Muscle of leg (tissue), 3 donors: ENCODE measurements at regions not wholly inside any gene's neighbourhood (a gene's known extent, or its start where the extent isn't known, plus 50 kb on each side); places are given as distances from the start of the nearest gene placed in this dataset.

Experiments used
- DNase-seq: peaks from one replicate; pipeline ENCODE4 v3.0.0; 2013
- H3K27ac ChIP-seq: one replicate; pipeline ENCODE4 v1.5.1; 2013; ENCODE audit warnings: mild to moderate bottlenecking, low read length, control low read depth
- H3K27me3 ChIP-seq: one replicate; pipeline ENCODE4 v1.6.1; 2013; ENCODE audit warnings: low read length; ENCODE audit not compliant: control insufficient read depth, insufficient read depth
- H3K36me3 ChIP-seq: one replicate; pipeline ENCODE4 v1.6.1; 2013; ENCODE audit warnings: low read length; ENCODE audit not compliant: control insufficient read depth, insufficient read depth
- H3K4me1 ChIP-seq: one replicate; pipeline ENCODE4 v1.6.1; 2013; ENCODE audit warnings: low read length; ENCODE audit not compliant: control insufficient read depth, insufficient read depth
- H3K4me3 ChIP-seq: one replicate; pipeline ENCODE4 v1.5.1; 2013; ENCODE audit warnings: low read length, control low read depth
- H3K9me3 ChIP-seq: replicated peaks from 2 replicates; pipeline ENCODE4 v1.6.1; 2013; ENCODE audit warnings: low read depth, low read length; ENCODE audit not compliant: control insufficient read depth
- WGBS: methylation state at CpG from one replicate; pipeline ENCODE4 v1.1.5; 2013; ENCODE audit warnings: missing lambda C conversion rate; ENCODE audit not compliant: insufficient coverage; 5-methylcytosine and 5-hydroxymethylcytosine counted together

DNA sequence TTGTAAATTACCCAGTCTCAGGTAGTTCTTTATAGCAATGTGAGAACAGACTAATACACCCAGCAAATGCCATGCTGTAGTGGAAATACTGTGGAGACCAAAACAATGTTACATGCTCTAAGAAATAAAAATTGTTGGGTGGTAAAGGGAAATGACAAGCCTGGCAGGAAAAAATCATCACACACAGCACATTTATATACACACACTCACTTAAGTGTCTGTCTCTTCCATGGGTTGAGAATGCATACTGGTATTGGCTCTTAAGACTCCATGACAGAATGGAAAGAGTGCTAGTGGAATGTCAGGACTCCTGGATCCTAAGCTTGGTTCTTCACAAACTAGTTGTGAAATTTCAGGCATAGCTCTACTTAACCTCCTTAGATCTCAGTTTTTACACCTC is 343.0 kb downstream of the CD83 start:
- Histone ChIP-seq H3K36me3 (no peaks in the 10 kb centered on the region), H3K4me3 (no peak overlapping the region), H3K27me3 (no peaks in the 10 kb centered on the region), H3K27ac (no peak overlapping the region), H3K4me1 (peaks cover 3% of the 10 kb centered on the region), H3K9me3 (no peaks in the 10 kb centered on the region)
- no peak for DNase-seq

DNA sequence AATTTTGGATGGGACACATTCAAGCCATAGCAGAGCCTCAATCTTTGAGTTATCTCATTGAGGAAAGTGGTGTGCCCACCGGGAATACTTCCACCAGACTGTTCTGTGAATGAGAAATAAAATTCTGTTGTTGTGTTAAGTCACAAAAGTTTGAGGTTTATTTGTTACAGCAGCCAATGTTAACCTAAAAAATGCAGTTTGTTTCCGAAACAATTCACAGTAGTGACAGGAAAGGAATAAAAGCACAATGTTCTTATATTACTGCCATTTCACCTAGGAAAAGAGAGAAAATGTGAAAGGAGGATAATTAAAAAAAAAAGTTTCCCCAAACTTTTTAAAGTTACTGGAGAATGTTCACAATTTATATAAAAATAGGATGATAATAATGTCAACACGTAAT is 344.6 kb downstream of the CD83 start:
- Histone ChIP-seq H3K4me1 (no peaks in the 10 kb centered on the region), H3K4me3 (no peak overlapping the region), H3K36me3 (no peaks in the 10 kb centered on the region), H3K9me3 (no peaks in the 10 kb centered on the region), H3K27ac (no peak overlapping the region), H3K27me3 (no peaks in the 10 kb centered on the region)
- DNase-seq: no peak
- no CpG with 5 or more reads among the region's 3 CpGs for WGBS

DNA sequence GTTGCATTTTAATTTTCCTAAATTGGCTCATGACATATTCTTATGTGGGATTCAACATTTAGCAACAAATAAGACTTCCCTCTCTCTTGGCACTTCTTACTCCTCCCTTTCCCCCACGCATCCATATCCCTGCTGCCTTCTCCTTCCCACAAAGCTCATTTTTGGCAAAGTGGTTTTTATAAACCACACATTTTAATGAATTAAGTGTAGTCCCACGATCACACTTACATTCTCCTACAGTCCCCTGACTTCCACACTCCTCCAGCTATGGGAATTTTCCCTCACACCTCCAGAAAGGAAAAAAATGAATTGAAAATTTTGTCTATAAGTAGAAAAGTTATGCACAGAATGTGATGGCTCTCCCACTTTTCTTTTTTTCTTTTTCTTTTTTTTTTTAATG is 345.0 kb downstream of the CD83 start:
- 67% methylated on average over 1 of the region's 2 CpGs for WGBS
- H3K36me3 ChIP-seq: no peaks in the 10 kb centered on the region
- no peak for DNase-seq
- H3K27me3 ChIP-seq: no peaks in the 10 kb centered on the region
- no peak overlapping the region for H3K4me3 ChIP-seq
- no peak overlapping the region for H3K27ac ChIP-seq
- no peaks in the 10 kb centered on the region for H3K9me3 ChIP-seq
- no peaks in the 10 kb centered on the region for H3K4me1 ChIP-seq

DNA sequence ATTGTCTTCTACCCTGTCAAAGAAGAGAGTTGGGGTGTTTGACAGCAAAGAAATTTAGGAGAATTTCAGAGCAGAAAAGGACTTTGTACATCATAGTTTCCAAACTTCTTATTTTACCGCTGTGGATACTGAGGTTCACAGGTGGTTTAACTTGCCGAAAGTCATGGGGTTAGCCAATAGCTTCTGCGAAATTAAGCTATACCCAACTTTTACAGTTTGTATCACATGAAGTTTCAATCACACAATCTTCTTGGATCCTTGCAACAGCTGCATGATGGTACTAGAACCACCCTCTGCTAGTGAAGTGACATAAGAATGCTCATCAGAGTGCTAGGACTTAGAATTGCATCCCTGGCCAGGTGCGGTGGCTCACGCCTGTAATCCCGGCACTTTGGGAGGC is 345.5 kb downstream of the CD83 start:
- Histone ChIP-seq H3K4me3 (no peak overlapping the region), H3K27ac (no peak overlapping the region), H3K27me3 (no peaks in the 10 kb centered on the region), H3K4me1 (no peaks in the 10 kb centered on the region), H3K9me3 (no peaks in the 10 kb centered on the region), H3K36me3 (no peaks in the 10 kb centered on the region)
- WGBS: 91% methylated on average over 4 of the region's 6 CpGs
- no peak for DNase-seq

DNA sequence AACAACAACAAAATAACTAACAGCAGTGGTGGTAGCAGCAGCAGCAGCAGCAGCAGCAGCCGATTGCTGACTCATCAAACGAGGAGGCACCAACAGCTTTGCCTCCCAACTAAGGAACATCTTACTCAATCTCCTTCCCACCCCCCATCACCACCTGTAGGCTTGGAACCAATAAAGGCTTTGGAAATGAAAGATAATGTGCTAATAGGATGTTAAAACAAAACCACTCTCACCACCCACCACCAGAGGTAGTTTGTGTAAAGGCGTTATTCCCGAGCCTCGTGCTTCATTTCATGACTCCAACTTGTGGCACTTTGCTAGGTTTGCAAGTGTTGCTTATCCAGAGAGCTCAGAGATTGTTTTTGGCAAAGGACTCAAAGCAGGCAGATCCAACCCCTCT is 346.5 kb downstream of the CD83 start:
- peaks cover 1% of the 10 kb centered on the region for H3K9me3 ChIP-seq
- H3K36me3 ChIP-seq: no peaks in the 10 kb centered on the region
- H3K27me3 ChIP-seq: no peaks in the 10 kb centered on the region
- no peak overlapping the region for H3K4me3 ChIP-seq
- WGBS: no CpG with 5 or more reads among the region's 5 CpGs
- no peaks in the 10 kb centered on the region for H3K4me1 ChIP-seq
- DNase-seq: peak; percentile 40
- no peak overlapping the region for H3K27ac ChIP-seq

DNA sequence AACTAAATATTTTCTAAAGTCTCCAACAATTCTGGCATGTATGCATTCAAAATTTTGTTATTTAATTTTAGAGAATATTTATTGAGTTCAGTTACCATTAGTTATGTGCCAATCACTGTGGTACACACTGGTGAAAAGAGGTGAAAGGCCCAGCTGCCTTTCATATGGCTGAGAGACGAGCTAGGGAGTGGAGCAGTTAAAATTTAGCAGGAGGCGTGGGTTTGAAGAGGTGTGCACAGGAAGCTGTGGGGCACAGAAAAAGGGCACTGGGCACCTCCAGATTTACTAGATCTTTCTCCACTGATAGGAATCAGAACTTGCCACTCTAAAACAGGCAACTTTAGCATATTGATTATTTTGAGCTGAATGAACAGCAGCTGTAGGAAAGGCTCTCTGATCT is 347.1 kb downstream of the CD83 start:
- WGBS: no CpG with 5 or more reads among the region's 2 CpGs
- DNase-seq: no peak
- Histone ChIP-seq H3K9me3 (peaks cover 2% of the 10 kb centered on the region), H3K4me3 (no peak overlapping the region), H3K4me1 (no peaks in the 10 kb centered on the region), H3K27me3 (no peaks in the 10 kb centered on the region), H3K36me3 (no peaks in the 10 kb centered on the region), H3K27ac (no peak overlapping the region)

DNA sequence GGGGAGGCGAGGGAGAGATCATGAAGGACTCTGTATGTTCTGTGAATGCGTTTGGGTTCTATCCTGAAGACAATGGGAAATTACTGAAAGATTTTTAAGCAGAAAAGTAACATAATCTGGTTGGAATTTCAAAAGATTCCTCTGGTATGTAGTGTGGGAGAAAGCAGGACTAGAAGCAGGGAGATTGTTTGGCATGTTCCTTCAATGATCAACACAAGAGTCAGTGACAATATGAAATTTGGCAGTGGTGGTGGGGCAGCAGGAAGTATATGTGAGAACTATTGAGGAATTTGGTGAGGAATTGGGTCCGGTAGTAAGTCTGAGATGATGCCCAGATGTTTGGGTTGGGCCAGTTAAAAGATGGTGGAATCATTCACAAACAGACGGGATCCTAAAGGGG is 348.7 kb downstream of the CD83 start:
- Histone ChIP-seq H3K36me3 (no peaks in the 10 kb centered on the region), H3K27me3 (no peaks in the 10 kb centered on the region), H3K4me1 (no peaks in the 10 kb centered on the region), H3K9me3 (peaks cover 2% of the 10 kb centered on the region), H3K27ac (no peak overlapping the region), H3K4me3 (no peak overlapping the region)
- WGBS: 73% methylated on average over 3 of the region's 4 CpGs
- DNase-seq: no peak

DNA sequence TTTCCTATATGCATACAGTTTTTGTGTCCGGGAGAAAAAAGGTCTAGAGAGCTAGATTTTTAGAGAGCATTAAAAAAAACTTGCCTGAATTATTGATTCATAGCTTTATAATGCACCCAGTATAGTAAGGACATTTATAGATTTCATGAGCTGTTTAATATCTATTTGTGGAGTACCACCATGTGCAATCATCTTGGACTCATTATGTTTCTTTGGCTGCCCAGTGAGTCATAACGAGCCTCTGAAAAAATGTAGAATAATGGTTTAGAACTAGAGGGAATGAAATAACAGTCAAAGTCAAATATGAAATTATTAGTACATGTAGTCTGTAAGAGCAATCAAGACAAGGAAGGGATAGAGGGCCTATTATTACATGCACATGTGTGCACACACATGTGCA is 350.0 kb downstream of the CD83 start:
- Histone ChIP-seq H3K27me3 (no peaks in the 10 kb centered on the region), H3K4me3 (no peak overlapping the region), H3K36me3 (no peaks in the 10 kb centered on the region), H3K27ac (no peak overlapping the region), H3K4me1 (peaks cover 2% of the 10 kb centered on the region), H3K9me3 (peaks cover 2% of the 10 kb centered on the region)
- no CpG with 5 or more reads among the region's 2 CpGs for WGBS
- DNase-seq: no peak

DNA sequence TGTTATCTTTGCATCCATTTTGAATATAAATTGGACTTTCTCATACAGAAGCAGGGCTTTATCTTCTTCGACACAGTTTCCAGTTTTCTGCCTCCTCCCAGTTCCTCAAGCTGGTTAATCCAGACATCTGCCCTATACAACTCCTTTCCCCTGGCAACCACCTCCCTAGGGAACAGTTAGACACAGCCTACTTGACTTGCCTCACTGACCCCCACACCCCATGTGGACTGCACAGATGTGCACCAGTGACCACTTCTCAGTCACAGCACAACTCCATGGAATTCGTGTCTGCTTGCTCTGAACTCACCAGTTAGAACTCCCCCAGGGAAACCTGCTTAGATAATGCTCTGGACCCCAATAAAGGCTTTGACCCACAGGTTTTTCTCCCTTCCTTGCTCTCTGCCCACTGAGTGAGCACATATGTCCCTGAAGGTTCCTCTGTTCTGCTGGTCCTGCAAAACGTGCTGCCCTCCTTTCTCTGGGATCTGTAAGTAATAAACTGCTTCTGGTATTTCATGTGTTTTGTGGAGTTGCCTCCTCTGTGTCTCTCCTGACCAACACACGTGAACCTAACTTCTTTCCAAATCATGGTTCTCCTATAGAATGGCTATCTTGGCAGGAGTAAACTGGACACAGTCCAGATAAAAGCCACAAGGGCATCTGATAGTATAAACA is 351.2 kb downstream of the CD83 start:
- Histone ChIP-seq H3K27ac (no peak overlapping the region), H3K4me1 (peaks cover 7% of the 10 kb centered on the region), H3K9me3 (peaks cover 2% of the 10 kb centered on the region), H3K4me3 (no peak overlapping the region), H3K36me3 (no peaks in the 10 kb centered on the region), H3K27me3 (no peaks in the 10 kb centered on the region)
- WGBS: 85% methylated on average over 2 of the region's 4 CpGs
- DNase-seq: no peak

DNA sequence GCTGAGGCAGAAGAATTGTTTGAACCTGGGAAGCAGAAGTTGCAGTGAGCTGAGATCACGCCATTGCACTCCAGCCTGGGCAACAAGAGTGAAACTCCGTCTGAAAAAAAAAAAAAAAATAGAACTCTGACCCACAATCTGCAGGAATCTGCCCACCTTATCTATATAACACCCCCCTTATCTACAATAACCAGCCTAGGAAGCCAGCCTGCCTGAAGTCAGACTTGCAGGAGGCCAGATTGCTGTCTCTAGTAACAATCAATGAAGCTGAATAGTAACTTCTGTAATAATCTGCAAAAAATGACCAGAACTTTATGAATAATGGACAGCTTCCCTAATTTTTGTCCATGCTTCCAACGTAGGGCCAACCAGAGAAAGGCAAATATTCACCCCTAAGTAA is 352.5 kb downstream of the CD83 start:
- peaks cover 2% of the 10 kb centered on the region for H3K9me3 ChIP-seq
- H3K36me3 ChIP-seq: no peaks in the 10 kb centered on the region
- peaks cover 7% of the 10 kb centered on the region for H3K4me1 ChIP-seq
- no peak overlapping the region for H3K27ac ChIP-seq
- WGBS: 100% methylated on average over 1 of the region's 3 CpGs
- DNase-seq: no peak
- no peak overlapping the region for H3K4me3 ChIP-seq
- H3K27me3 ChIP-seq: no peaks in the 10 kb centered on the region

DNA sequence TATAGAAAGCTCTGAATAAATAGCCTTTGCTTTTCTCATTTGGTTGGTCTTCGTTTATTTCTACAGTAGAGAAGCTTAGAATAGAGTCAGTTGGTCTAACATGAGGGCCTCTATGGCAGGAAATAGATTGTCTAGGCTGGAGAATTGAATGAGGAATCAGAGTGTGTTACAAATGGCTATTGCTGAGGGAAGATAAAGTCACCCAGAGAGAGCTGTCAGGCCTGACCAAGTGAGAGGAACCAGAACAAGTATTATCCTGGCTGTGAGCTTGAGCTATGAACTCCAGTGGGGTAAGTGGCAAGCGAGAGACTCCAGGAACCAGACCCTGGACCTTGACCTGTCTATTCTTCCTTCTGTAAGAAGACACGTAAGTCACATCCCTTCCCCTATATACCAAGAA is 353.1 kb downstream of the CD83 start:
- no peak for DNase-seq
- Histone ChIP-seq H3K27me3 (peaks cover 2% of the 10 kb centered on the region), H3K9me3 (peaks cover 2% of the 10 kb centered on the region), H3K4me1 (peaks cover 7% of the 10 kb centered on the region), H3K27ac (no peak overlapping the region), H3K36me3 (no peaks in the 10 kb centered on the region), H3K4me3 (no peak overlapping the region)
- WGBS: 89% methylated on average over 1 of the region's 3 CpGs
